ENCODE measurements at regions not wholly inside any gene's neighbourhood (a gene's known extent, or its start where the extent isn't known, plus 50 kb on each side); places are given as distances from the start of the nearest gene placed in this dataset.

- TF ChIP-seq EP300 (IDR thresholded peaks at IDR 0.05) (no peak), CTCF (IDR thresholded peaks at IDR 0.05) (no peak)
Observed at GRCh38 chr19:31586282-31586681, 237.0 kb upstream of the TSHZ3 start.

Data from esophagus muscularis mucosa (tissue), 3 donors.